IPS-15b (cell line): ENCODE measurements at regions not wholly inside any gene's neighbourhood (a gene's known extent, or its start where the extent isn't known, plus 50 kb on each side); places are given as distances from the start of the nearest gene placed in this dataset.
"Not testable (repeated sequence)": the region's sequence is repeated elsewhere in the genome, so short reads cannot be mapped to it uniquely, and the experiment has no call there.

Experiments
- H3K27me3 ChIP-seq: one replicate; pipeline ENCODE4 v1.6.1; 2013; ENCODE audit warnings: low read length; ENCODE audit not compliant: control insufficient read depth, insufficient read depth
- H3K36me3 ChIP-seq: one replicate; pipeline ENCODE4 v1.6.1; 2013; ENCODE audit warnings: low read length; ENCODE audit not compliant: control insufficient read depth, insufficient read depth
- H3K4me1 ChIP-seq: one replicate; pipeline ENCODE4 v1.6.1; 2013; ENCODE audit warnings: mild to moderate bottlenecking, low read length; ENCODE audit not compliant: control insufficient read depth, insufficient read depth
- H3K4me3 ChIP-seq: one replicate; pipeline ENCODE4 v1.5.1; 2013; ENCODE audit warnings: low read depth, low read length
- H3K9ac ChIP-seq: one replicate; pipeline ENCODE4 v1.6.1; 2013; ENCODE audit warnings: low read depth, mild to moderate bottlenecking, low read length
- H3K9me3 ChIP-seq: one replicate; pipeline ENCODE4 v1.6.1; 2013; ENCODE audit warnings: mild to moderate bottlenecking, low read length; ENCODE audit not compliant: control insufficient read depth, insufficient read depth

DNA sequence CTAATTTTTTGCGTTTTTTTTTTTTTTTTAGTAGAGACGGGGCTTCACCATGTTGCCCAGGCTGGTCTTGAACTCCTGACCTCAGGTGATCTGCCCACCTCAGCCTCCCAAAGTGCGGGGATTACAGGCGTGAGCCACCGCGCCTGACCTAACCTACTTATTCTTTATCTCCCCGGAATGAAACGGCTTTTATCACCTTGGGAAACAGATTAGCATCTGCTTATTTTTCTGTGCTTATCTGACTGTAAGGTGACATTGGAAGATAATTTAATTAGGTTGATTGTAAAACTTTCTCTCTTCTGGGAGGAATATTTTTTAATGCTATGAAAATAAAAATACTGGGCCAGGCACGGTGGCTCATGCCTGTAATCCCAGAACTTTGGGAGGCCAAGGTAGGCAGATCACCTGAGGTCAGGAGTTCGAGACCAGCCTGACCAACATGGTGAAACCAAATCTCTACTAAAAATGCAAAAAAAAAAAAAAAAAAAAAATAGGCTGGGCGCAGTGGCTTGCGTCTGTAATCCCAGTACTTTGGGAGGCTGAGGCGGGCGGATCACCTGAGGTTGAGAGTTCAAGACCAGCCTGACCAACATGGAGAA is 70.2 kb upstream of the METTL9 start:
- H3K36me3 ChIP-seq, H3K4me1 ChIP-seq, H3K4me3 ChIP-seq: not testable (repeated sequence)

DNA sequence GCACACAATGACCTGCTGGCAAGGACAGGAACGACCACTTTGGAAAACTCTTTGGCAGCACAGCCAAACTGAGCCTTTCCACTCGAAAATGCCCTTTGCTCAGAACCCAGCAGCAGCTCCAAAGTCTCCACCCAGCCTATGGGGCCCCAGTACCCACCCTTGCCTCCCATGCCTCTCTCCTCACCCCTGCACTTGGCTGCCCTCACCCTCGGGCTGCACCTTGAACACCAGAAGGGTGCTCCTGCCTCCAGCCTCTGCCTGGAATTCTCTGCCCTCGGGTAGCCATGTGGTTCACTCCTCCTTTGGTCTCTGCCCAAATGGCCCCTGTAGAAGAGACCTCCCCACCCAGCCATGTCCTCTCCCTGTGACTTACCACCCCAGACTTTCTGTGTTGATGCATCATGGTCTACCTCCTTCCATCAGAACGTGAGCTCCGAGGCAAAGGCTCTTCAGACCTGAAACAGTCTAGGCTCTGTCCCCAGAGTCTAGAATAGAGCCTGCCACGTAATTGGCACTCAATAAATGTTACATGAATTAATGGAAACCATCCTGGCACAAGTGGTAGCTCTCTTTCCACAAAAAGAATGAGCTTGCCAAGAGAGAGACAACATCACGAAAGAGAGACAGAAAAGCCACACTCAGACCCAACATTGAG is 68.5 kb upstream of the METTL9 start:
- not testable (repeated sequence) for H3K9ac ChIP-seq, H3K27me3 ChIP-seq, H3K36me3 ChIP-seq, H3K4me1 ChIP-seq, H3K9me3 ChIP-seq, H3K4me3 ChIP-seq

More for the DNA sequence above, 70.2 kb upstream of the METTL9 start:
- H3K9ac ChIP-seq, H3K27me3 ChIP-seq, H3K9me3 ChIP-seq: not testable (repeated sequence)

DNA sequence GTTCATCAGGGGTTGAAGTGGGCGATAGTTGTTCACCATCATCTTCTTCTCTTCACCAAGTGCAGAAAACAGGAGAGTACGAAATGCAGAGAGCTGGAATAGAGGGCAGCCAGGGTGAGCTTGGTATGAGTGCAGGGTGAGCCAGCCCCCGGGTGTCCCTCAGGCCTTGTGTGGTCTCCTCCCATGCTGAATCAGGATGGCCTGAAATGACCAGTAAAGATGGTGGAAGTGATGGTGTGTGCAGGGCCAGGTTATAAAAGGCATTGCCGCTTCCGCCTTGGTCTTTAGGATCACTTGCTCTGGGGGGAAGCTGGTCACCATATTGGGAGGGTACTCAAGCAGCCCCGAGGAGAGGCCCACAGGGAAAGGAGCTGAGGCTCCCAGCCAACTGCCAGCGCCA is 66.4 kb upstream of the METTL9 start:
- H3K27me3 ChIP-seq, H3K9me3 ChIP-seq, H3K4me1 ChIP-seq, H3K9ac ChIP-seq, H3K4me3 ChIP-seq, H3K36me3 ChIP-seq: not testable (repeated sequence)

DNA sequence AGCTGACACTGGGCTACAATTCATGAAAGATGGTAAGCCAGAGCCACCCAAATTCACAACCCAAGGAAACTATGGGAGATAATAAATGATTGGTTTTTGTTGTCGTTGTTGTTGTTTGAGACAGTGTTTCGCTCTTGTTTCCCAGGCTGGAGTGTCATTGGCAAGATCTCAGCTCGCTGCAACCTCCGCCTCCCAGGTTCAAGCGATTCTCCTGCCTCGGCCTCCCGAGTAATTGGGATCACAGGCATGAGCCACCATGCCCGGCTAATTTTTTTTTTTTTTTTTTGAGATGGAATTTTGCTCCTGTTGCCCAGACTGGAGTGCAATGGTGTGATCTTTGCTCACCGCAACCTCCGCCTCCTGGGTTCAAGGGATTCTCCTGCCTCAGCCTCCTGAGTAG is 65.9 kb upstream of the METTL9 start:
- not testable (repeated sequence) for H3K27me3 ChIP-seq, H3K4me3 ChIP-seq, H3K36me3 ChIP-seq, H3K9ac ChIP-seq, H3K9me3 ChIP-seq, H3K4me1 ChIP-seq

DNA sequence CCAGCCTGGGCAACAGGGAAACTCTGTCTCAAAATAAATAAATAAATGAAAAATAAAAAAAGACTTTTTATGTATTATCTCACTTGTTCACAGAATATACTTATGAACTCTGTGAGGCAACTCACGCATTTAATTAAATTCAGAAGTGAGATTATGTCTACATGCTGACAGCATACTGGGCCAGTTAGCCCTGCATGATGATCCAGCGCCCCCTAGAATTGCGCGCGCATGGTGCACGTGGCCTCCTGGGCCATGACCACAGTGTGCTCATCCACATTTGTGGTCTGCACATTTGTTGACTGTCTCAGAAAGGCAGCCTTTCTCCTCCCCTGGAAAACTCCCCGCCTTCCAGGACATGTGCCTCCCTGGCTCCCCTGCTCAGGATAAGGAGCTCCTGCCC is 64.8 kb upstream of the METTL9 start:
- not testable (repeated sequence) for H3K9me3 ChIP-seq, H3K4me3 ChIP-seq, H3K4me1 ChIP-seq, H3K36me3 ChIP-seq, H3K27me3 ChIP-seq, H3K9ac ChIP-seq

DNA sequence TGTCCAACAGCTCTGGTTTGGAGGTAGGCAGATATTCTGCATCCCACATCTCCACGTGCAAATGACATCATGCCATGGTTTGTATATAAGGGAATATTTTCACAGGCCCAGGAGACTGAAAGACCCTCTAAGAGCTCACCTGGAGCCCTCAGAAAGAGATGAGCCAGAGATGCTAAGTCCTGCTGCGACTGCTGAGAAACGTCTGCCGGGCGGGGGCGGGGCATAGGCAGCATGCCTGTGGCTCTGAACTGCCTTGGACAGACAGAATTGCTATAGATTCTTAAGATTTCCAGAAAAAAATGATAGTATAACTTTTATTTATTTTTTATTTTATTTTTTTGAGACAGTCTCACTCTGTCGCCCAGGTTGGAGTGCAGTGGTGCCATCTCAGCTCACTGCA is 64.2 kb upstream of the METTL9 start:
- H3K9ac ChIP-seq, H3K4me1 ChIP-seq, H3K9me3 ChIP-seq, H3K27me3 ChIP-seq, H3K4me3 ChIP-seq, H3K36me3 ChIP-seq: not testable (repeated sequence)

DNA sequence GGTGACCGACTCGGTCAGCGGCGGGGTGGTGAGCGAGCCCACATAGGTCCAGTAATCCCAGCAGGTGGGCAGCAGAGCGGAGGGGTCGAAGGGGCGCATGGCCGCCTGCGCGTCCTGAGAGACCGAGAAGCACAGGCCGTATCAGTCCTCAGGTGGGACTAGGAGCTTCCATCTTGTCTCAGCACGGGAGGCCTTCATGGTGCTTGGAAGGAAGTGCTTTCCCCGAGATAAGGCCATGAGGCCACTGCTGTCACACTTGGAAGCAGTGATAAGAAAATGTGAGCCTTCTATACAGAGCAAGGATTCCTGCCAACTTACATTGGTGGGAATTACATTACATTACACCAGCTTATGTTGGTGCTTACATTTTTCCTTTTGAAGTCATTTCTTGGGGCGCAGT is 62.6 kb upstream of the METTL9 start:
- not testable (repeated sequence) for H3K36me3 ChIP-seq, H3K9me3 ChIP-seq, H3K4me1 ChIP-seq, H3K27me3 ChIP-seq, H3K4me3 ChIP-seq, H3K9ac ChIP-seq

DNA sequence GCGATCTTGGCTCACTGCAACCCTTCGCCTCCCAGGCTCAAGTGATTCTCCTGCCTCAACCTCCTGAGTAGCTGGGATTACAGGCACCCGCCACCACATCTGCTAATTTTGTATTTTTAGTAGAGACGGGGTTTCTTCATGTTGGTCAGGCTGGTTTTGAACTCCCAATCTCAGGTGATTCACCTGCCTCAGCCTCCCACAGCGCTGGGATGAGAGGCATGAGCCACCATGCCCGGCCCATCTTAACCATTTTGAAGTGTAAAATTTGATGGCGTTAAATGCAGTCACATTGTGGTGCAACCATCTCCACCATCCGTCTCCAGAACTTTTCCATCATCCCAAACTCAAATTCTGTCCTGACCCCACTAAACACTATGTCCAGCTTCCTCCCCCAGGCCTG is 61.8 kb upstream of the METTL9 start:
- not testable (repeated sequence) for H3K9ac ChIP-seq, H3K36me3 ChIP-seq, H3K4me1 ChIP-seq, H3K9me3 ChIP-seq, H3K27me3 ChIP-seq, H3K4me3 ChIP-seq

DNA sequence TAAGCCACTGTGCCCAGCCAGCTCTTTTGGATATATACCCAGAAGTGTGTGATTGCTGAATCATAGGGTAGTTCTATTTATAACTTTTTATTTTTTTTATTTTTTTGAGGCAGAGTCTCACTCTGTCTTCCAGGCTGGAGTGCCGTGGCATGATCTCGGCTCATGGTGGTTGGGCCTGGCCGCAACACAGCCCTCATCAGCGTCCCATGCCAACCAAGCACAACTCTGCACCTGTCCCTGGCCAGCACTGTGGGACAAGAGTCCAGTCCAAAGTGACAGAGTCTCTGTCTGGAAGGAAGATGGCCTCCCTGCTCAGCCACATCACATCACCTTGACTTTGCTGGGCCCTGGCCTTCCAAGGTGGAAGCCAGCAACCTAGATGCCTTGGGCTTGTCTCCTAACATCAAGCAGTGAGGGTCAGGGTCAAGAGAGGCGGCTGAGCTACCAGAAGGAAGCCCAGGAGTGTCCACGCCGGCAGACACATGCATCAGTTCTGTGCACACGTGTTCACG is 60.2 kb upstream of the METTL9 start:
- H3K27me3 ChIP-seq, H3K9me3 ChIP-seq, H3K4me3 ChIP-seq, H3K9ac ChIP-seq, H3K36me3 ChIP-seq, H3K4me1 ChIP-seq: not testable (repeated sequence)

DNA sequence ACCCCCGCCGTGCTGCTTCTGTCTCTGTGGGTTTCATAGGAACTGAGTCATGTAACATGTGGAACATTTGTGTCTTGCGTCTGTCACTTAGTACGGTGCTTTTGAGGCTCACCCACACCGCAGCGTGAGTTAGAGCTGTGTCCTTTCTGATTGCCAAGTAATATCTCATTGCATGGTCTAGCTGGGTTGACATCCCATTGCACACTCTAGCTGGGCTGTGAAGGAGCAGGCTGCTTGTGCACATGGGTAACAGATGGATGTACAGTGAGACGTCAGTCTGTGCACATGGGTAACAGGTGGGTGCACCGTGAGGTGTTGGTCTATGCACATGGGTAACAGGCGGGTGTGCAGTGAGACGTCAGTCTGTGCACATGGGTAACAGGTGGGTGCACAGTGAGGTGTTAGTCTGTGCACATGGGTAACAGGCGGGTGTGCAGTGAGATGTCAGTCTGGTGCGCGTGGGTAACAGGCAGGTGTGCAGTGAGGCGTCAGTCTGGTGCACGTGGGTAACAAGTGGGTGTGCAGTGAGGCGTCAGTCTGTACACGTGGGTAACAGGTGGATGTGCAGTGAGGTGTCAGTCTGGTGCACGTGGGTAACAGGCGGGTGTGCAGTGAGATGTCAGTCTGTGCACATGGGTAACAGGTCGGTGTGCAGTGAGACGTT is 58.5 kb upstream of the METTL9 start:
- not testable (repeated sequence) for H3K4me3 ChIP-seq, H3K27me3 ChIP-seq, H3K4me1 ChIP-seq, H3K36me3 ChIP-seq, H3K9ac ChIP-seq, H3K9me3 ChIP-seq

DNA sequence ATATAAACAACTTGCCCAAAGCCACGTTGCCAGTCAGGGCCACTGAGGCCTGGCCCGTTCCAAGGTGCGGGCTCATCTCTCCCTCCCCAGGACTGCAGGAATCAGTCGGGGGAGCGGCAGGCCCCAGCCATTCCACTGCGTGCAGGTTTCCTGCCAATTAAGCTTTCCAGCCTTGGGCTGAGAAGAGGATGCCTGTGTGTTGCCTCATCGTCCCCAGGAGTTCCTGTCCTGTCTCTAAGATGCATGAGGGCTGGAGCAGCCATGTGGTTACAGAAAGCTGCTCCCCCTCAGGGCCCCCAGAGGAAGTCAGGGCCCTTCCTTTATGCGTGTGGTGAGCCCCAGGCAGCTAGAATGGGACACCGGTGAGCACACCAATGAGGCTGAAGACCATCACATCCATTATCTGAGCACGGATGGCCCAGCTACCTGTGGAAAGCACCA is 57.7 kb upstream of the METTL9 start:
- not testable (repeated sequence) for H3K4me1 ChIP-seq, H3K36me3 ChIP-seq, H3K9ac ChIP-seq, H3K4me3 ChIP-seq, H3K9me3 ChIP-seq, H3K27me3 ChIP-seq

DNA sequence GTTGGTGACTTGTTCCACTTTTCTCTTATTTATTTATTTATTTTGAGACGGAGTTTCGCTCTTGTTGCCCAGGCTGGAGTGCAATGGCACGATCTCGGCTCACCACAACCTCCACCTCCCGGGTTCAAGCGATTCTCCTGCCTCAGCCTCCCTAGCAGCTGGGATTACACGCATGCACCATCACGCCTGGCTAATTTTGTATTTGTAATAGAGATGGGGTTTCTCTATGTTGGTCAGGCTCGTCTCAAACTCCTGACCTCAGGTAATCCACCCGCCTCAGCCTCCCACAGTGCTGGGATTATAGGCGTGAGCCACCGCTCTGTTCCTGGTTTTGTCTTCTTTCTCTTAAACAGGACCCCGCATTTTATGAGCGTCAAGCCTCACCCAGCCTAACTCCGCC is 57.3 kb upstream of the METTL9 start:
- not testable (repeated sequence) for H3K9me3 ChIP-seq, H3K4me3 ChIP-seq, H3K9ac ChIP-seq, H3K36me3 ChIP-seq, H3K27me3 ChIP-seq, H3K4me1 ChIP-seq
